ENCODE measurements at regions not wholly inside any gene's neighbourhood (a gene's known extent, or its start where the extent isn't known, plus 50 kb on each side); places are given as distances from the start of the nearest gene placed in this dataset.
A peak's percentile ranks its signal among the peaks of the same experiment; 100 is the strongest.

GRCh38 chr5:12315461-12315860, 411.2 kb upstream of the CTNND2 start:
- no peak for DNase-seq

DNA sequence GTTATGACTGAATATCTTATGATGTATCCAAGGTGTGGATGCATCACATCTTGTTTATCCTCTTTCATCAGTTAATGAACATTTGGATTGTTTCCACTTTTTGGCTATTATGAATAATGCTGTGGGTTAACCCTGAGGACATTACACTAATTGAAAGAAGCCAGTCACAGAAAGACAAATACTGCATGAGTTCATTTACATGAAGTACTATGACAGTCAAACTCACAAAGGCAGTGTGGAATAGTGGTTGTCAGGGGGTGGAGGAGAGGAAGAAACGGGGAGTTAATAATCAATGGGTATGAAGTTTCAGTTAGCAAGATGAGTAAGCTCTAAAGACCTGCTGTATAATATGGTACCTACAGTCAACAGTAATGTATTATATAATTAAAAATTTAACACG, 409.4 kb upstream of the CTNND2 start:
- no peak for DNase-seq

DNA sequence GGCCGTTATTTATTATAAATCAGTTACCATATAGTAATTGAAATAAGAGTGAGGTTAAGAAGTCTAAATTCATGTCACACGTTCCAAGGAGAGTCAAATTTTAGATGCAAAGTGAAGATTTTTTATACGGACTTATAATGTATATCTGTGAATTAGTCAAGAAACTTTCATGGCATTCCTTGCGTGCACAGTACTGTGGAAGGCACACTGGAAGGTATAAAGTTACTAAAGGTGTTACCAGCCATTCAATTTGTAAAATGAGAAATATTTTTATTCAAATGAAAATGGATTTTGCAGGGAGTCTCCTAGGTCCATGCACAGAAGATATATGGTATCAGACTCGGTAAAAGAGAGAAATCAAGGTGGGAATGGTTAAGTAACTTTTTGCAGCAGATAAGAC, 408.1 kb upstream of the CTNND2 start:
- DNase-seq = no peak

GRCh38 chr5:12294151-12294550, 389.9 kb upstream of the CTNND2 start:
- peak; percentile 29 for DNase-seq

GRCh38 chr5:12292610-12293204, 388.5 kb upstream of the CTNND2 start:
- peak; percentile 84 for DNase-seq

GRCh38 chr5:12284604-12285003, 380.4 kb upstream of the CTNND2 start:
- DNase-seq = no peak

- no peak for DNase-seq
Observed at GRCh38 chr5:12277504-12278192, 373.4 kb upstream of the CTNND2 start.

DNA sequence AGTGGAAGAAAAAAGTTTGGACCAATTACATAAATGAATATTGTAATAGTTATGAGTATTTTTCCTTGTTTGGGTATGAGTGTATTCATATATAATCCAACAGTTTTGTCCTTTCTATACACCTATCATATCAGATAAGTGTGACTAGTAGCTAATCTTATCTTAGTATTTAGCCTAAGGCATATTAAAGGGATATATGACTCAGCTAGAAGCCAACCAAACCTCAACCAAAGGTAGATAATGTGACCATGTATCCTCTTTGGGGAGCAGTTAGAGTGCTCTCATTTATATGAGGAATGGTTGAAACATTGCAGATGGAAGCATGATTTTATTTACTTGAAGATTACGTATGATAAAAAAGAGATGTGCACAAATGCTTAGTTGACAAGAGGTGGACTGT, 370.0 kb upstream of the CTNND2 start:
- no peak for DNase-seq

DNA sequence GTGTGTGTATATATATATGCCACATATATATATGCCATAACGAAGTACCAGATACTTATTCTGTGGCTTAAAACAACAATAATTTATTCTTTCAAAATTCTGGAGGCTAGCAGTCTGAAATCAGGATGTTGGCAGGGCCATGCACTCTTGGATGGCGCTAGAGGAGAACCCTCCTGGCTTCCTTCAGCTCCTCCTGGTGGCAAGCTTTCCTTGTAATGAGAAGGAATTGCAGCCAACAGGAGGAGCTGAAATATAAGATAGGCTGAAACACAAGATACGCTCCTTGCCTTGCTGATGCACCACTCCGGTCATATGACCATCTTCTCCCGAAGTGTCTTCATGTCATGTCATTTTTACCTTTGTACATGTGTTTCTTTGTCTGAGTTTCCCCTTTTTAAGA, 368.1 kb upstream of the CTNND2 start:
- DNase-seq = peak; percentile 31

DNA sequence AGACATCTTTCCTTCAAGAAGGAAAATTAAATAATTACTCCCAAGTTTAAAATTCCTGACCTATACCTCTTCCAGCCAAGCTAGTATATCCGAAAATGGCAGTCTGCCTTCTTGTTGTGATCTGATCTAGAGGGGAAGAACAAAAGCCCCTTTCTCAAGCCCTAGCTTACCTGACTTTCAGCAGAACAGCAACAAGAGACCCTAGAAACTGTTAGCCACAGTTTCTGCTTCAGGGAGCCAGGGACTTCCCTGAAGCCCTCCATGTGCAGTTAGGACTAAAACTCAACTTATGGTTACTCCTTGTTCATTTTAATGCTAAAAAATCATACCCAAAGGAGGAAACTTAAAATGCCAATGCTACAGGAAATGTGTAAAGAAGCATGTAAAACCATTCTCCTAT, 366.7 kb upstream of the CTNND2 start:
- DNase-seq = no peak

DNA sequence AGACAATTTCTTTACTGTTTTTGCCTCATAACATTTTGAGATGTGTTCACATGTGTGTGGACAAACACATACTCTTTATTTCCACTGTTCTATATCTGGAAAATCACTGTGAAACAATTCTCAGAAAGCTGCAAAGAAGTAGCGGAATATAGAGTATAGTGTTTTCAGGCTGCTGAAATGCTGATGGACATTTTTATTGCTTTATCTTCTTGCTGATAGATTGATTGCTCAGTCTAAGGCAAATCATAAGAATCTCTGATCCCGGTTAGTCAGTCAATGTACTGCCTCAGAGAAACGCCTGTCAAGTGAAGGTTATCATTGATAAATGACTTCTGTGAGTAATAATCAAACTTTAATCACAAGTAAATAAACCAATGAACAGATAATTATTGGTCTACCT, 364.9 kb upstream of the CTNND2 start:
- no peak for DNase-seq

DNA sequence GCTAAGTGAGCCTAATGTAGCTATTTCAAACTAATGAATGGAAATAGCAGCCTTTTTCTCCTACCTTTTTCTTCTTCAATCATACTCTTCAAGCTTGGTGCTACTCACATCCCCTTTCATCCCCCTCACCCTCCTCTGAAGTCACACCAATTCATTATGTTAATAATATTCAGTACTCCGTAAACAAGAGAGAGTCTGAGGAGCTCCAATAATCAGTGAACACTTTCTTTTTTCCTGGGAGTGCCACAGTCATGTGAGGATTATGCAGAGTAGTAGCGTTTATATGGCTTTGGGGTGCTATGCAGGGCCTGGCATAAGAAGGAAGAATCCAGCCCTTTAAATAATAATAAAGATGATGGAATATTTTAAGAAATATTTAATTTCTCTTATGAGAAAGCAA, 354.3 kb upstream of the CTNND2 start:
- no peak for DNase-seq

DNA sequence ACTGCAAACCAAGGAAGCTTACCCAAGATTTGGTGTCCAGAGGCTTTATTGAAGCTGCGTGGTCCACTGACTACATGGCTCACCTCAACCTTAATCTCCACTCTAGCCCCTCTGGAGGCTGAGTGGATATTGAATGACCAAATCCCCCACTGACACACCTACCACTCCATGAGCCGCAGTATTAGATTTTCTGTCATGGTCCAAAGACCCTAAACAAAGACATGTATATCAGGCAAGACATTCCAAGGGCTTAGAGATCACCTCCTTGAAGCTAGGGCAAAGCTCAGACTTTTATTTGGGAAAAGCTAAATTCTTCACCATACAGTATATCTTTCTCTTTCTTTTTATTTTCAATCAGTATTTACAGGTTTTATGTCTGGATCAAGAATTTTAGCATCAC, 346.2 kb upstream of the CTNND2 start:
- DNase-seq = peak; percentile 5

DNA sequence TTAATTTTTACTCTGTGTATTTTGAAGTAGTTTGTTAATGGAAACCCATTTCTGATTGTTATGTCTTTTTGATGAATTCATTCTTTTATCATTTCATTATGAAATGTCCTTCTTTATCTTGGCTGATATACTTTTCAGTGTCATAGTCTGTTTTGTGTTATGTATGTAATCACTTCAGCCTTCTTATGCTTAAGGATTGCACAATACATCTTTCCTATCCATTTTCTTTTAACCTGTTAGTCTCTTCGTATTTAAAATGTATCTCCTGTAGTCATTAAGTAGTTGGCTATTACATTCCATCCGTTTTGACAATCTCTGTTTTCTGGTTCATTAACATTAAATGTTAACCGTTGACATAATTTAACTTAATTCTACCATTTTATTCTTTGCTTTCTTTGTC, 344.6 kb upstream of the CTNND2 start:
- no peak for DNase-seq

DNA sequence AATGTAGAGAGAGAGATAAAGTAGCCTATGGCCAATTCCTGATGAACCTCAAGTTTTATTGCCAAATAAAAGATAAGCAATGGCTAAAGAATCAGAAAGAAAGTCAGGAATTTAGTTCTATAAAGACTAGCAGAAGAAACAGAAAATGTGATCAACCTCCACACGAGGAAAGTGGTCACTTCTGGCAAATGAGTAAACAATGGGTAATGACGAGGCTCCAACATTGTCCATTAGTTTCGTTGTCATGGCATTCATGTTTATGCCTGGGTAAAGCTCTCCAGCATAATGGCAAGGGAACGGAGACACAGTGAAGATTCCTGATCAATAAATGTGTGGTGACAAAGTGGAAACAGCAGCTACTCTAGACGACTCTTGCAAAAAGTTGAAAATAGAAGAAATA, 341.8 kb upstream of the CTNND2 start:
- no peak for DNase-seq

GRCh38 chr5:12245429-12245828, 341.2 kb upstream of the CTNND2 start:
- no peak for DNase-seq

DNA sequence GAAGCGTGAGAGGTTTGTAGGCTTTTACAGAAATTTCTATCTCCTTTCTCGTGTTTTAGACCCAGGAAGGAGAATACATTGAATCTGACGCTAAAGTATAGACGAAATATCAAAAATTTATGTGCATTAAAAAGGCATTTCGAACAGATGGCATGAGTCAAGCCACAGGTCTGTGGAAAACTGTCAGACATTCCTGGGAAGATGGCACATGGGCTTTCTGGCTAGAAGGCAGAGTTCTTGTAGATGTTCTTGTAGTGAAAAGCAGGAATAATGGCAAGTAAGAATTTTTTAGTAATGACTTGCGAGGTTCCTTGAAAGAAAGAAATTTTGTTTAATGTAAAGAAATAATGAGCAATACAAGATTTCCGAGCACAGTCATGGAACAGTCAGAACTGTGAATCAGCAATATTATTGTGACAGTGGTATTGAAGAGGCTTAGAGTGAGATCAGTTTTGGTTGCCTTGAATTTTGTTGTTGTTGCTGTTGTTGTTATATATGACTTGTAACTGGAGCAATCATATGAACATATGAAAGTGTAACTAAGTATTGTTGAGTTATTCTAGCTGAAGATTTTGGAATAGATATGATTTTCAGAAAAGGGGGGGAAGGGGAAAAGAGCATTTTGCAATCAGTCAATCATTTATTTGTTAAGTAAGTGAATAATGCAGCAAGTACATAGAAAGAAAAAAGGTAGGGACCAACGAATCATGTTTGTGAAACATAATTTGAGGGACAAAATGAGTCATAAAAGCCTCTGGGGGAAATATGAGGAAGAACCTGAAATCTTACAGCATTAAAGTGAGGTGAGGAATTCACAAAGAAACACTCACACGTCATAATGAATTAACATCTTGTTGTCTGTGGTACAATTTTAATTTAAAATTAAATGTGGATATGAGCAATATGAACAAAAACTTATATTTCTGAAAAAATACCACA, 339.0 kb upstream of the CTNND2 start:
- no peak for DNase-seq

GRCh38 chr5:12237837-12238575, 333.8 kb upstream of the CTNND2 start:
- no peak for DNase-seq

DNA sequence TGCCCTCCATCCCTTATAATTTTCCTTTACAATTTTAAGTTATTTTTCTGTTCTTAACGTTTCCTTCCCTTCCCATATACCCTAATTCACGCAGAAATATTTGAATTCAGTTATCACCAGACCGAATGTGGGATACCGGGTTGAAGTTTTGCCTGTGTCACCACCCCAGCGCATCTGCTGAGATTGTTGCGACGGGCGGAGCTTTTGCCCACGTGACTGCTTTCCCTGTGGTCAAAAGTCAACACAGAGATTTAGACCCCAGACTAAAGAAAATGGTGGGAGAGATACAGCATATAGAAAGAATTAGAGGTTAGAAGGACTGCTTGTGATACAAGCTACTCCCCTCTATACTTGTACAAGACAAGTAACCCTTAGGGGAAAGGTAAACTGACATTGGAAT, 326.4 kb upstream of the CTNND2 start:
- DNase-seq = no peak

DNA sequence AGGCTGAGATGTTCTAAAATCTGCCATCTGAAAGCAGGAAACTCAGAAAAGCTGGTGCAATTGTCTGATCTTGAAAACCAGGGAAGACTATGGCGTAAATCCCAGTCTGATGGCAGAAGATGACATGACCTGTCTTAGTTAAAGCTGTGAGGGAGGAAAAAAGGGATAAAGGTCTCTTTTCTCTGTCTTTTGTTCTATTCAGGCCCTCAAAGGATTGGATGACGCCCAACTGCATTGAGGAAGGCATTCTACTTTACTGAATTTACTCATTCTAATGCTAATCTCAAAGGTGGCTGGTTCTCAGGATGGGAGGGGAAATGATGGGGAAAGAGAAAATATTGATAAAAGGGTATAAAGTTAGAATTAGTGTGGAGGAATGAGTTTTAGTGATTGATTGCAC, 312.8 kb upstream of the CTNND2 start:
- no peak for DNase-seq

GRCh38 chr5:12214267-12215015, 310.2 kb upstream of the CTNND2 start:
- peak; percentile 70 for DNase-seq

DNA sequence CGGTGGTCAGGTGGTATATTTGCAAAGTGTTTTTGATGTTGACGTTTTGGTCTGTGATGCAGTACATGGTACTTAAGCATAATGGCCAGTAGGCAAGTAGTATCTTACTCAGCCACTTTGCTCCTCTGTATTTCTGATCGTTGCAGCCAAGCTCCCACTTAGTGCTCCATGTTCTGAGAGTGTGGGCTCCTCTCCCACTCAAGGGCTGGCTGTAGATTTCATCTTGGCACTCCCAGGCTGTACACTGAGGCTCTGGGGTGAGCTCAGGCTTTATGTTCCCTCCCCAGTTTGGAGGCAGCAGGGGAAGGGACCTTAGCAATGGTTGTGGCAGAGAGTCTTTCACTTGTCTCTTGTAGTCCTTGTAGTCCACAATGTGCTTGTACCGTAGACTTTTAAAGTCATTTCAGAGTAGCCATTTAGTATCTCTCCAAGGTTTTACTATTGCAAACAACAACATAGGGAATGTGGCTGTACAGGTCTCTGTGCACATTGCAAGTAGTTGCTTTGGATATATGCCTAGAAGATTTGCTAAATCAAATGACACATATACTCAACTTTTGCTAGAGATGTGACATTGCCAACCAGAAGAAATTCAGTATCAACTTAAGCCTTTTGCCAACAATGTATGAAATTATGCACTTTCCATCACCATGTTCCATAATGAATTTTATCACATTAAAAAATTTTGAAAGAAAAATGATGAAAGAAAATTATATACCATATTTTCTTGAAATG, 304.3 kb upstream of the CTNND2 start:
- no peak for DNase-seq
